ENCODE measurements at regions not wholly inside any gene's neighbourhood (a gene's known extent, or its start where the extent isn't known, plus 50 kb on each side); places are given as distances from the start of the nearest gene placed in this dataset.
"Not testable (repeated sequence)": the region's sequence is repeated elsewhere in the genome, so short reads cannot be mapped to it uniquely, and the experiment has no call there.

GRCh38 chr15:35937380-35937779, 391.4 kb upstream of the DPH6 start:
- no peak for FAIRE-seq

GRCh38 chr15:35944945-35945585, 399.1 kb upstream of the DPH6 start:
- no peak for FAIRE-seq

- no peak for FAIRE-seq
Observed at GRCh38 chr15:35953424-35953823, 407.5 kb upstream of the DPH6 start.

- FAIRE-seq = no peak
Observed at GRCh38 chr15:35956056-35956455, 410.1 kb upstream of the DPH6 start.

DNA sequence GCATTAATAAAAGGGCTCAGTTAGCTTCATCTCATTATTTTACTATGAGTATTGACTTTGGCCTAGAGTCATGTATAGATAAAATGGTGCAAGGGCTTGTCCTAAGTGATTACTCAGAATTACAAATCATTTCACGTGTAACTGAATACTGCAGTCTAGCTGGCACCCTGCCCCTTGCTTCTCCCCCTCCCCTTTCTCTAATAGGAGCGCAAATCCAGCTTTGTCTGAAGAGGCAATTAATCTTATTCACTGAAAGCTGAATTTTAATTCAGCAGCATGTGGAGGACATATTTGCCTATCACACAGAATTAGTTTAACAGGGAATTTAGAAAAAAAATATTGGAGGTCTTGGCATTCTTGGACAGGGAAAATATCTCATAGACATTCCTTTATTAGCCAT, 412.1 kb upstream of the DPH6 start:
- FAIRE-seq = no peak

DNA sequence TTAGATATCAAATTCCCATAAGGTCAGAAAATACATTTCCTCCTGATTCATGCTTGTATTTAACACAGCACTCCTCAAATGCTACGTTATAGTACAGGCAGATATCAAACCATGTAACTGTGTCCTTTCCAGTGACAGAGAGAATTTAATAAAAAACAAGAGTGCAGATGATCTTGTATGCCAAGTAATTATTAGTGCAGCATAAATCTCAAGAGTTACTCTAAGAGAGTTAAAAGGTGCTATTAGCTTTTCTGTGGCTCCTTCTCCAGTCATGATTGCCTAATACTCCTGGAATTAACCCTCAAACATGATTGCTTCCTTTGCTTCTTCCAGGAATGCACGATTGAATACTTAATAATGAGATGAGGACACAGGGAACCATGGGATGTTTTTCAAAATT, 413.0 kb upstream of the DPH6 start:
- FAIRE-seq = no peak

DNA sequence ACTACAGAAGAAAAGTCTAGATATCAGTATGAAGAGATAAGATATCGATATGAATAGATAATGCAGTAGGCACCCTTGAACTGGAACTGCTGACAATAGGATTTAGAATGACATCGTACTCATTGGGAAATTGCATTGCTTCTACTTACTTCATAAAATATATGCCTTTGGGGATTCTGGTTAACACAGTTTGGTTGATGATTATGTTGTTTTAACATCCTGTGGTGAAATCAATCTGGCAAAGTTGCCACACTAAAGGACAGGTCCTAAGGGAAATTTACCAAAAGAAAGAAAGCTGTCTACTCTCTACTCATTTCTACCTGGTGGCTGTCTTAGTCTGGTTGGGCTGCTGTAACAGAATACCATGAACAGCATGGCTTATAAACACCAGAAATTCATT, 417.4 kb upstream of the DPH6 start:
- no peak for FAIRE-seq

DNA sequence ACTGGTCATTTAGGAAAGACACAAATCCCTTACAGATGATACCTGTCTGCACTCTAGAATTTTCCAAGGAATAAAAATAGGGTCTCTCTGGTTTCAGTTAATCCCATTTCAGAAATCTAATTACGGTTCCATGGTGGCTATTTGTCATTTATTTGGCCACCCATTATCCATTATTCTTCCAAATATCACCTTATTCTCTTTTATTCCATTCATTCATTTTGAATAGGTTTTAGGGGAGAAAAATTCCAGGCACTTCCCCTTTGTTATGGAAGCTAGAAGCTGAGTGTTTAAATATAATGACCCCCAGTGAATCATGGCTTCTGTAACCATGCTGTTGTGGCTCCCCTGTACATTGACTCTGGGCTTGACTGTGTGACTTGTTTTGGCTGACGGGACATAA, 420.8 kb upstream of the DPH6 start:
- FAIRE-seq = no peak

DNA sequence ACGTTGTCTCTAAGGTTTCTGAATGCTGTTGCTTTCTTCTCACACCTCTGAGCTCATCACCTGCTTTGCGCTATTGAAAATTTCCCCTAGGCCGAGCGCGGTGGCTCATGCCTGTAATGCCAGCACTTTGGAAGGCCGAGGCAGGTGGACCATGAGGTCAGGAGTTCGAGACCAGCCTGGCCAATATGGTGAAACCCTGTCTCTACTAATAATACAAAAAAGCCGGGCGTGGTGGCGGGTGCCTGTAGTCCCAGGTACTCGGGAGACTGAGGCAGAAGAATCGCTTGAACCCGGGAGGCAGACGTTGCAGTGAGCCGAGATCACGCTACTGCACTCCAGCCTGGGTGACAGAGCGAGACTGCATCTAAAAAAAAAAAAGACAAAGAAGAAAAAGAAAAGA, 422.0 kb upstream of the DPH6 start:
- FAIRE-seq = not testable (repeated sequence)

DNA sequence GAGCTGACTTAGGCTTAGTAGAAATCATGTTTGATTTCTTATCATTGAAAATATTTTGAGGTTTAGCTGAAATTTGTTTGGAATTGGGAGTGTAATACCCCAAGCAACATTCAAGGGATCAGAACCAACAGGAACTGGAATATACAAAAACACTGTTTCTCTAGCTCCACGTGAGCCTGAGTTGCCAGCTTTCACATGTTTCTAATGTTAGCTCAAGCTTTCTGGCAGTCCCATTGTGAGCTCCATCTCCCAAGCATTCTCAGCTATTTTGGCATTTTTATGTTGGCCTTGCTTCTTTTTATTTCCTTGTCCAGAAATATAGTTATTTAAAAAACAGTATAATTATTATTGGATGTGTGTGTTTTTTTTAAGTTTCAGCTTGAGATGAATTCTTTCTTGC, 427.1 kb upstream of the DPH6 start:
- FAIRE-seq = no peak

GRCh38 chr15:35974052-35974451, 428.1 kb upstream of the DPH6 start:
- FAIRE-seq = no peak

- FAIRE-seq = no peak
Observed at GRCh38 chr15:35975941-35976340, 430.0 kb upstream of the DPH6 start.

DNA sequence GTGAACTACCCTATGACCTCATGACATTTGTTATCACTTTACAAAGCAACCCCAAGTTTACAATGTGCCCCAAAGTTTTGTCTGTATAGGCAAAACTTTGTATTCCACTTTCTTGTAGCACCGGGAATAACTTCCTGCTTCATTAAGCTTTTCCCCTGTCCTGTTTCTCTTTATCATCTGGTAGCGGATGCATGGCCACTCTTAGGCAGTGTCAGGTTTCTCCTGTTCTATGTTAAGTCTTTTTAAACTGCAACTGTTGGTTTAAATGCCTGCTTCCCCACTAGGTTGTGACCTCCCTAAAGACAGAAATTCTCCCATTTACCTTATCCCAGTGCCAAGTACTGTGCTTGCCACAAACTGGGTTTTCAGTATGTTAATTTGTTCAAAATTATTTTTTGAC, 433.6 kb upstream of the DPH6 start:
- no peak for FAIRE-seq

GRCh38 chr15:35980719-35981118, 434.8 kb upstream of the DPH6 start:
- FAIRE-seq = no peak

DNA sequence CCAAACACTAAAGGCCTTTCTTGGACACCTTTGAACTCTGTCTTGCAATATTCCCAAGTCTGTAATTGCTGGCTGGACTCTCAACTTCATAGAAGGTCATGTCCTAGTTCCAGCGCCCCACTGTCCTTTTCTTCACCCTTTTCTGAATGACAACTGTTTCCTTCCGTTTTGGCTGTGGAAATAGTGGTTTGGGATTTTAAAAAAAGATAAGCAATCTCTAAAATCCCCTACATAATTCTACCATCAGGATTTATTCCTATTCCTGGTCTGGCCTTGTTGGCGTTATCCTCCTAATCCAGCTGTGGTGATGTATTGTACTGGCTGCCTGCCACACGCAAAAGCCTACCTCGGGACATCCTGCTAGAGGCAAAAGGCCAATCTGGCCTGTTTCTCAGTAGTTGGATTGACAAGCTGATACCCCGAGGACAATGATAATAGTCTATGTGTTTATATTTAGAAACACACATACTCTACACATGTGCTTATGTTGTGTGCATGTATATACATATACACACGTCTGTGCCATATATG, 440.3 kb upstream of the DPH6 start:
- no peak for FAIRE-seq

DNA sequence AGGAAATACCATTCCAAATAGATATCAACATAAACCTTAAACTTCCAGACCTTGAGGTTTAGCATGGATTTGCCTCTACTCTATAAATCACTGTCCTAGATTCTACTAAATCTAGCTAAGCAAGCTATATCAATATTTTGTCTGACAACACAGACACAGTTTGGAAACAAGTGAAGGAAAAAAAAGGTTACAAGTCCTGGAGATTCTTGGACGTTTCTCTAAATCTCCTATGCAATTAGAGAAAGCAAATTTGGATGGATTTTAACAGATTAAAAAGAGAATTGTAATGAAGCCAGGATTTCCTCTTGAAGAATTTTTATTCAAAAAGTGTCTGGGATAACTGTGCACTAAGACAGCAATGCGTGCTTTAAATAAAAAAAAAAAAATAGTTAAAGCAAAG, 441.1 kb upstream of the DPH6 start:
- FAIRE-seq = no peak

DNA sequence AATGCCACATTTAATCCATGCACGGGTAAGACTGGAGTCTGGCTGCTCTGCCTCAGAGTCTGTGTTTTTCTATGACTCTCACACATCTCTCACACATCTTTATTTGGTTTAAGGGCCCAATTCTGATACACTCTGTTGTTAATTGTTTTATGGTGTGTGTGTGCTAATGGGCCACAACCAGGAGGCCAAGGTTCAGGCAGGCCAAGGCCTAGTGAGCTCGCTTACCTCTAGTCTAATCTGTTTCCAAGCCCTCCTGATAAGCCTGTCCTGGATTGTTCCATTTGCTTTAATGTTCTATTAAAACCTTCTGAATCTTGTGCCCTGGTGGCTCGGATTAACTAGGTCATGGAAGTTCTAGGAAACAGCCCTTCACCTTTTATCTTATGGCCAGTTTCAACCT, 445.4 kb upstream of the DPH6 start:
- FAIRE-seq = no peak

DNA sequence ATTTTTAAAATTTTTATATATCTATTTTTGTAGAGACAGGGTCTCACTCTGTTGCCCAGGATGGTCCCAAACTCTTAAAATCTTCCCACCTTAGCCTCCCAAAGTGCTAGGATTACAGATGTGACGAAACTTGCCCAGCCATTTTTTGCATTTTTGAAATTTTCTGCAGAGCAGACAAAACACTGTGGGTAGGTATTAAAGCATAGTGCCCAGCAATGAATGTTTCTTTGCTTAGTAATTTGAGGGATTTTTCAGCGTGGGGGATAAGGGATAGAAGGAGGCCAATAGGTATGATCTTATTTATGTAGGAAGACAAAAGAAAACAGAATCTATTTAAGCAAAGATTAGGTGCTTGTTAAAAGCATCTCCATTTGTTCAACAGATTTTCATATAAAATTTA, 446.8 kb upstream of the DPH6 start:
- FAIRE-seq = no peak

DNA sequence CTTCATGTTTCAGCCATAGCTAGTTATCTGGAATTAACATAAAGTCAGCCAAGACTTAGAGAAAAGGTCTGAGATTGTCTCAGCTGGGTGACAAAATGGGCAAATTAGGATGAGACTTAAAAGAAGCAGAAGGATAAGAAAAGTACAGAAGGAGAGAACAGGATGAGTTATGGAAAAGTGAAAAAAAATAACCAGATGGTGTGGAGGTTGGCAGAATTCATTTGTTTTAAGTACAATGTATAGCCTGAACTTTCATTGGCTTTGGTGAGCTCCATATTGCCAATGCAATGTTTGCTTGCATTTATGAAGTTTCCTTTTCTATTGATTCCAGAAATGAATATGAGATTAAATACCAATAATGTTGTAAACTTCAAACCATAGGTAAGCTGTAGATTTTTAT, 447.2 kb upstream of the DPH6 start:
- no peak for FAIRE-seq

DNA sequence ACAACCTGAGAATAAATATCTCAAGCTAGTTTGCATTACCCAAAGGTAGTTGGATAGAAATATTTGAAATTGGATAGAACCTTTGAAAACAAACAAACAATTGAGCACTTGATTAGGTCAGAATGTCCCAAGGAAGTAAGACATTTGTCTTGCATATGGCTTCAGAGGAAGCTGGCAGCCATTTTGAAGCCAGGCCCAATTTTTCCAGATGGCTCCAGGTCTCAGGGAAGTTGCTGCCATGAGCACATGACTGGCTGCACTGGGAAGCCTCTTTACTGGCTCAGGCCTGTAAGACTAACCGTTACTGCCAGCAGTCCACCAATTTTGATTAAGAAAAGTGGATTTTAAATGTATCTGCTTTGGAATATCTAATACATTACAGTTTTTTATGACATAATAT, 448.9 kb upstream of the DPH6 start:
- FAIRE-seq = no peak

DNA sequence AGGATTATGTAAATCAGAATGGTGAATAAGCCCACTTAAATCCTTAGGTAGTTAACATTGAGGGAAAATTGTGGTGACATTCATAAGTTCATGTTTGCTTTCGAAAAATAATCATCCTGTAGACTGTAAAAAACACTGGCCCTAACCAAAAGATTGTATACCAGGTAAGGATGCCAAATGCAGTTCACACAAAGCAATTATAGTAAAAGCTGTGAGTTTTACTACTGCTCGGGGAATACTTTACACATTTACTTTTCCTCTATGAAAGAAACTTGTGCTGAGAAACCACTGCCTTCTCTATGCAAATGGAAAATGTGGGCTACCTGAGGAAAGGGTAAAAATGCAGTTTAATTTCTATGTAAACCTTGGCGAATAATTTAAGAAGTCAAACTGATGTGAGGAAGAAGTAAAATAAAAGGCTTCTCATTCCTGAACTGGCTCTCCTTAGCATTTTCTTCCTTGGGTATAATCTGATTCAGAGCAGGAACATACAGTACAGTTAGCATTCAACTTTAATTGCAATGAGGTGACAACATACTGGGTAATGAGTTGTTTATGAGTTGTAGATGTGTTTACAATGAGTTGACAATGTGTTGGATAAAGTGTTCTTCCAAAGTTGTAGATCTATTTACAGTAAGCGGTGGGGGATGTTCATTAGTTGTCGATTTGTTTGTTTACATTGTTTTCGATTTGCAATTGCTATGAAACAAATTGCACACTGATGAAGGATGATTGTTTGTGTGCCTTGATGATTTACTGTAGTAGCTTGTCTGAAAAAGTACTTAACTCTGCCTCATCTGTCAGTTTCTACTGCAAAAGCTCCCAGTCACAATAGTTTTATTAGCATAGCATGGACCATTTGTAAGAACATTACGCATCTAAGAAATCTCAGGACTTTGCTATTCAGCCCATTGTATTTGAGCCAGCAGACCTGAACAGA, 453.0 kb upstream of the DPH6 start:
- FAIRE-seq = no peak

DNA sequence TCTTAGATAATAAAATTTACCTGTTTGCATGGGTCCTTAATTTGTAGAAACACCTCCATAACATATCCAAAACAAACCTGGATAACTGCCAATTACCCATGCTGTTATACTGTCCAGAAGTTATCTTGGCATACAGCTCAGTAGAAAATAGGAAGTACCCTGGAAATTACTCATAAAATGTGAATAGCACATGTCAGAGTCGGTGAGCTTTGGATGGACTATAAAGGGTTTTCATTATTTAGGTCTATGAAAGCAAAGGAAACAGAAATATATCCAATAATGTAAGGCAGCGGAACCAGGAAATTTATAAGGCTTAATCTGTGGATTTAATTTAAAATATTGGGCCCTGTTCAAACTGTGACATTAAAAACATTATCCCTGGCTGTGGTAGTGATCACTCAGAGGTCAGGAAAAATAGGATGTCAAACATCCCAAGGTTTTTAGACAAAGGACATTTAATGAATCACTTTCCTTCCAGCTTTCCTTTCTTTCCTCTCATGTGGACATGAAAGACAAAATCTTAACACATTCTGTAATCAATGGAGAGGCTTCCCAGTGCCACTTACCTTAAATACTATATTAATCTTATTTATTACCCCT, 459.0 kb upstream of the DPH6 start:
- FAIRE-seq = no peak

DNA sequence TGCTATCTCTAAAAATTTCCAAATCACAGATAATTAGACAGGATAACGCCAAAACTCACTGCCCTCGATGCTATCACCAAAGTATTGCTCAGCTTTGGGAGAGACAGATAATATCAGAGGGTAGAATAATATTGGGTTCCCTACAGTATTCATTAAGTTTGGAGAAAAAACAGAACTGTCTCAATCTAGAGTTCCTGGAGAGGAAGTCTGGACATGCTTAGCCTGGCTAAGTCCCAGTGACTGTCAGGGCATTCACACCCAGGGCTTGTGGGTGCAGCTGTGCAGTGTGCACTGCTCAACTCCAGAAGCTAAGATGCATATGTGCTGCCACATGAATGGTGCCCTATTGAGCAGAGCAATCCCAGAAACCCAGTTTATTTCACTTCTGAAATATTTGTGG, 459.6 kb upstream of the DPH6 start:
- no peak for FAIRE-seq

DNA sequence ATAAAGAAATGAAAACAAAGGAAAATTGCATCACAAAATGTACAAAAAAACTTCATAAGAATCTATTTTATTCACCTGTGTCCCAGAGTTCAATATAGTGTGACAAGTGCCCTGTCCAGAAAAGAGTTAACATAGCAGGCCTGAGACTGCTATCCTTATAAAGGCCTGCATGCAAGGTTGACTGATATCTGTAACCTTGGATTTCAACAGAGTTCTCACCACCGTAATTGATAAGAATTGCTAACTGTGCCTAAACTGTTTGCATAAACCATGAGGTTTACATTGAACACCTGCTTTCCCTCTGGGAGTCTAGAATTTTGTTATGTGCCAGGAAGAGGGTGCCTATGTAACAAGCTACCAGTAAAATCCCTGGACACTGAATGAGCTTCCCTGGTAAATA, 461.7 kb upstream of the DPH6 start:
- no peak for FAIRE-seq

Data from A204.1 (cell line).